ENCODE measurements at regions not wholly inside any gene's neighbourhood (a gene's known extent, or its start where the extent isn't known, plus 50 kb on each side); places are given as distances from the start of the nearest gene placed in this dataset.
"Not testable (repeated sequence)": the region's sequence is repeated elsewhere in the genome, so short reads cannot be mapped to it uniquely, and the experiment has no call there.

GRCh38 chr2:129910446-129911362 lies 68.8 kb upstream of the RAB6C start:
- DNase-seq (ENCODE audit: low read depth, low spot score) = no peak
- H3K27ac ChIP-seq = no peak overlapping the region

- no peak overlapping the region for H3K27ac ChIP-seq
- no peak for DNase-seq (ENCODE audit: low read depth, low spot score)
These were observed 68.0 kb upstream of the RAB6C start for GRCh38 chr2:129911363-129912065.

GRCh38 chr2:129912066-129912820 lies 67.2 kb upstream of the RAB6C start:
- H3K27ac ChIP-seq = no peak overlapping the region
- no peak for DNase-seq (ENCODE audit: low read depth, low spot score)

GRCh38 chr2:129912871-129913694 lies 66.4 kb upstream of the RAB6C start:
- no peak overlapping the region for H3K27ac ChIP-seq
- DNase-seq (ENCODE audit: low read depth, low spot score) = no peak

- no peak for DNase-seq (ENCODE audit: low read depth, low spot score)
- H3K27ac ChIP-seq = no peak overlapping the region
These were observed 65.6 kb upstream of the RAB6C start for GRCh38 chr2:129913695-129914495.

GRCh38 chr2:129914538-129915302 lies 64.7 kb upstream of the RAB6C start:
- no peak overlapping the region for H3K27ac ChIP-seq
- DNase-seq (ENCODE audit: low read depth, low spot score) = no peak

- DNase-seq (ENCODE audit: low read depth, low spot score) = no peak
- H3K27ac ChIP-seq = no peak overlapping the region
These were observed 64.1 kb upstream of the RAB6C start for GRCh38 chr2:129915303-129915840.

GRCh38 chr2:129918604-129919003 lies 60.9 kb upstream of the RAB6C start:
- H3K27ac ChIP-seq = no peak overlapping the region
- DNase-seq (ENCODE audit: low read depth, low spot score) = no peak

- no peak overlapping the region for H3K27ac ChIP-seq
- DNase-seq (ENCODE audit: low read depth, low spot score) = no peak
These were observed 56.7 kb upstream of the RAB6C start for GRCh38 chr2:129922571-129923264.

- DNase-seq (ENCODE audit: low read depth, low spot score) = no peak
- H3K27ac ChIP-seq = no peak overlapping the region
These were observed 56.0 kb upstream of the RAB6C start for GRCh38 chr2:129923265-129924091.

- not testable (repeated sequence) for DNase-seq (ENCODE audit: low read depth, low spot score)
These were observed 55.4 kb upstream of the RAB6C start for GRCh38 chr2:129924115-129924514.

GRCh38 chr2:129925381-129925780 lies 54.1 kb upstream of the RAB6C start:
- no peak overlapping the region for H3K27ac ChIP-seq
- DNase-seq (ENCODE audit: low read depth, low spot score) = no peak

More at GRCh38 chr2:129924115-129924514, 55.4 kb upstream of the RAB6C start:
- H3K27ac ChIP-seq = not testable (repeated sequence)

GRCh38 chr2:129927696-129928095 lies 51.8 kb upstream of the RAB6C start:
- no peak for DNase-seq (ENCODE audit: low read depth, low spot score)
- H3K27ac ChIP-seq = no peak overlapping the region

GRCh38 chr2:129929321-129930290 lies 49.9 kb upstream of the RAB6C start:
- no peak for DNase-seq (ENCODE audit: low read depth, low spot score)
- H3K27ac ChIP-seq = no peak overlapping the region

Measured in epithelial cell of prostate (primary cell).